ENCODE measurements at regions not wholly inside any gene's neighbourhood (a gene's known extent, or its start where the extent isn't known, plus 50 kb on each side); places are given as distances from the start of the nearest gene placed in this dataset.

DNA sequence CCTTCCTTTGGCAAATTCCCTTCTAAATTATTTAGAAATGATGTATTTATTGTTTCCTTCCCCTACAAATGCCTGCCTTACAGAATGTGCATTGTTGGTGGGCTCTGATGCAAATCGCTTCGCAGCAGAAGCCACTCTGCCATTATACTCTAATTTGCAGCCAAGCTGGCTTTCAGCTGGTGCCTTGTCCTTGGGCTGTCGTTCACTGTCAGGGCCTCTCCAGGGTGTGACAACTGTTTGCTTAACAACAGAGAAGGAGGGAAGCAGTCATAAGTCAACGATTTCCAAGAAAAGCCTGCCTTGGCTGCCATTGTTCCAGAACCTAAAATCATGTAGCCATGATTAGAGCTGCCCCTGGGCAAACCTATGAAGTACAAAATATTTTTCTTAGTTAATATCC lies 260.1 kb upstream of the RGMB start:
- H3K9ac ChIP-seq (ENCODE audit: low read depth in 1 of 2, low read length in 2 of 2) = no peak overlapping the region
- no peak for DNase-seq (ENCODE audit: low spot score)
- WGBS = 51% methylated on average over 4 of the region's 4 CpGs
- H3K36me3 ChIP-seq (ENCODE audit: control insufficient read depth in 4 of 4, insufficient read depth in 3 of 4, low read depth in 1 of 4, low read length in 3 of 4) = no peaks in the 10 kb centered on the region
- H3K9me3 ChIP-seq (ENCODE audit: control insufficient read depth in 4 of 4, low read length in 3 of 4) = no peaks in the 10 kb centered on the region
- H3K4me1 ChIP-seq (ENCODE audit: control insufficient read depth in 4 of 4, insufficient read depth in 4 of 4, low read length in 3 of 4) = no peaks in the 10 kb centered on the region
- H3K4me3 ChIP-seq (ENCODE audit: low read depth in 1 of 3, low read length in 3 of 3) = no peak overlapping the region
- no peak for TF ChIP-seq RAD21 (IDR thresholded peaks at IDR 0.05)
- H3K27me3 ChIP-seq (ENCODE audit: control insufficient read depth in 4 of 4, insufficient read depth in 4 of 4, low read length in 3 of 4) = peaks cover 0 to 2% (median 0%) of the 10 kb centered on the region in 4 donors
- H3K27ac ChIP-seq (ENCODE audit: low read depth in 1 of 2, low read length in 2 of 2) = no peak overlapping the region

DNA sequence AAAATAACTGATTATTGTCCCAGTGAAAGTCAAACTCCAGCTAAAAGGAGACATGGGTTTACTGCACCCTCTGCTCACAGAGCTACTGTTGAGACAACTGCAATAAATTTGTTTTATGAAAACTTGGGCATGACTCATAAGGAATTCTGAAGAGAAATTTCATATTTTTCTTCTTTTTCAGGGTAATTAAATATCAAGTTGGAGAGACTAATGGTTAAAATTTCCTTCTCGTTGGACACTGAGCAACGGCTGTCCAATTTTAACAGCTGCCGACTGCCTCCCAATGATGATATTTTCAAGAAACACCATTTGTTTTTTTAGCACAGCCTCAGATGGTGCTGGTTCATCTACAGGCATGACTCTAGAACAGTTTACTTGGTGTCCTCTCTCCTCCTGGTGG lies 259.2 kb upstream of the RGMB start:
- no peak overlapping the region for H3K9ac ChIP-seq (ENCODE audit: low read depth in 1 of 2, low read length in 2 of 2)
- H3K4me1 ChIP-seq (ENCODE audit: control insufficient read depth in 4 of 4, insufficient read depth in 4 of 4, low read length in 3 of 4) = no peaks in the 10 kb centered on the region
- TF ChIP-seq JUND (IDR thresholded peaks at IDR 0.05) (no peak), TAF1 (conservative IDR thresholded peaks at IDR 0.05) (no peak), GABPA (IDR thresholded peaks at IDR 0.05 in 1 of 2, conservative IDR thresholded peaks at IDR 0.05 in 1 of 2) (no peak), HNF4A (conservative IDR thresholded peaks at IDR 0.05) (no peak), SP1 (IDR thresholded peaks at IDR 0.05) (no peak), HNF4G (IDR thresholded peaks at IDR 0.05) (no peak), YY1 (IDR thresholded peaks at IDR 0.05) (no peak), EGR1 (IDR thresholded peaks at IDR 0.05; ENCODE audit: low read depth in 2 of 2) (no peak), NR2F2 (IDR thresholded peaks at IDR 0.05) (no peak), FOXA2 (IDR thresholded peaks at IDR 0.05) (no peak), RAD21 (IDR thresholded peaks at IDR 0.05) (no peak), RXRA (IDR thresholded peaks at IDR 0.05) (no peak), FOXA1 (IDR thresholded peaks at IDR 0.05) (no peak)
- TF ChIP-seq, protein P1, sequence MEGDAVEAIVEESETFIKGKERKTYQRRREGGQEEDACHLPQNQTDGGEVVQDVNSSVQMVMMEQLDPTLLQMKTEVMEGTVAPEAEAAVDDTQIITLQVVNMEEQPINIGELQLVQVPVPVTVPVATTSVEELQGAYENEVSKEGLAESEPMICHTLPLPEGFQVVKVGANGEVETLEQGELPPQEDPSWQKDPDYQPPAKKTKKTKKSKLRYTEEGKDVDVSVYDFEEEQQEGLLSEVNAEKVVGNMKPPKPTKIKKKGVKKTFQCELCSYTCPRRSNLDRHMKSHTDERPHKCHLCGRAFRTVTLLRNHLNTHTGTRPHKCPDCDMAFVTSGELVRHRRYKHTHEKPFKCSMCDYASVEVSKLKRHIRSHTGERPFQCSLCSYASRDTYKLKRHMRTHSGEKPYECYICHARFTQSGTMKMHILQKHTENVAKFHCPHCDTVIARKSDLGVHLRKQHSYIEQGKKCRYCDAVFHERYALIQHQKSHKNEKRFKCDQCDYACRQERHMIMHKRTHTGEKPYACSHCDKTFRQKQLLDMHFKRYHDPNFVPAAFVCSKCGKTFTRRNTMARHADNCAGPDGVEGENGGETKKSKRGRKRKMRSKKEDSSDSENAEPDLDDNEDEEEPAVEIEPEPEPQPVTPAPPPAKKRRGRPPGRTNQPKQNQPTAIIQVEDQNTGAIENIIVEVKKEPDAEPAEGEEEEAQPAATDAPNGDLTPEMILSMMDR (IDR thresholded peaks at IDR 0.05; ENCODE audit: low read depth, low read length, missing input control) = no peak
- TF ChIP-seq, protein P2, sequence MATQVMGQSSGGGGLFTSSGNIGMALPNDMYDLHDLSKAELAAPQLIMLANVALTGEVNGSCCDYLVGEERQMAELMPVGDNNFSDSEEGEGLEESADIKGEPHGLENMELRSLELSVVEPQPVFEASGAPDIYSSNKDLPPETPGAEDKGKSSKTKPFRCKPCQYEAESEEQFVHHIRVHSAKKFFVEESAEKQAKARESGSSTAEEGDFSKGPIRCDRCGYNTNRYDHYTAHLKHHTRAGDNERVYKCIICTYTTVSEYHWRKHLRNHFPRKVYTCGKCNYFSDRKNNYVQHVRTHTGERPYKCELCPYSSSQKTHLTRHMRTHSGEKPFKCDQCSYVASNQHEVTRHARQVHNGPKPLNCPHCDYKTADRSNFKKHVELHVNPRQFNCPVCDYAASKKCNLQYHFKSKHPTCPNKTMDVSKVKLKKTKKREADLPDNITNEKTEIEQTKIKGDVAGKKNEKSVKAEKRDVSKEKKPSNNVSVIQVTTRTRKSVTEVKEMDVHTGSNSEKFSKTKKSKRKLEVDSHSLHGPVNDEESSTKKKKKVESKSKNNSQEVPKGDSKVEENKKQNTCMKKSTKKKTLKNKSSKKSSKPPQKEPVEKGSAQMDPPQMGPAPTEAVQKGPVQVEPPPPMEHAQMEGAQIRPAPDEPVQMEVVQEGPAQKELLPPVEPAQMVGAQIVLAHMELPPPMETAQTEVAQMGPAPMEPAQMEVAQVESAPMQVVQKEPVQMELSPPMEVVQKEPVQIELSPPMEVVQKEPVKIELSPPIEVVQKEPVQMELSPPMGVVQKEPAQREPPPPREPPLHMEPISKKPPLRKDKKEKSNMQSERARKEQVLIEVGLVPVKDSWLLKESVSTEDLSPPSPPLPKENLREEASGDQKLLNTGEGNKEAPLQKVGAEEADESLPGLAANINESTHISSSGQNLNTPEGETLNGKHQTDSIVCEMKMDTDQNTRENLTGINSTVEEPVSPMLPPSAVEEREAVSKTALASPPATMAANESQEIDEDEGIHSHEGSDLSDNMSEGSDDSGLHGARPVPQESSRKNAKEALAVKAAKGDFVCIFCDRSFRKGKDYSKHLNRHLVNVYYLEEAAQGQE (IDR thresholded peaks at IDR 0.05) = no peak
- TF ChIP-seq, protein P3, sequence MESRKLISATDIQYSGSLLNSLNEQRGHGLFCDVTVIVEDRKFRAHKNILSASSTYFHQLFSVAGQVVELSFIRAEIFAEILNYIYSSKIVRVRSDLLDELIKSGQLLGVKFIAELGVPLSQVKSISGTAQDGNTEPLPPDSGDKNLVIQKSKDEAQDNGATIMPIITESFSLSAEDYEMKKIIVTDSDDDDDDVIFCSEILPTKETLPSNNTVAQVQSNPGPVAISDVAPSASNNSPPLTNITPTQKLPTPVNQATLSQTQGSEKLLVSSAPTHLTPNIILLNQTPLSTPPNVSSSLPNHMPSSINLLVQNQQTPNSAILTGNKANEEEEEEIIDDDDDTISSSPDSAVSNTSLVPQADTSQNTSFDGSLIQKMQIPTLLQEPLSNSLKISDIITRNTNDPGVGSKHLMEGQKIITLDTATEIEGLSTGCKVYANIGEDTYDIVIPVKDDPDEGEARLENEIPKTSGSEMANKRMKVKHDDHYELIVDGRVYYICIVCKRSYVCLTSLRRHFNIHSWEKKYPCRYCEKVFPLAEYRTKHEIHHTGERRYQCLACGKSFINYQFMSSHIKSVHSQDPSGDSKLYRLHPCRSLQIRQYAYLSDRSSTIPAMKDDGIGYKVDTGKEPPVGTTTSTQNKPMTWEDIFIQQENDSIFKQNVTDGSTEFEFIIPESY (IDR thresholded peaks at IDR 0.05) = no peak
- TF ChIP-seq, protein P4, sequence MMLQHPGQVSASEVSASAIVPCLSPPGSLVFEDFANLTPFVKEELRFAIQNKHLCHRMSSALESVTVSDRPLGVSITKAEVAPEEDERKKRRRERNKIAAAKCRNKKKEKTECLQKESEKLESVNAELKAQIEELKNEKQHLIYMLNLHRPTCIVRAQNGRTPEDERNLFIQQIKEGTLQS (IDR thresholded peaks at IDR 0.05) = no peak
- H3K27ac ChIP-seq (ENCODE audit: low read depth in 1 of 2, low read length in 2 of 2) = no peak overlapping the region
- no peak overlapping the region for H3K4me3 ChIP-seq (ENCODE audit: low read depth in 1 of 3, low read length in 3 of 3)
- H3K9me3 ChIP-seq (ENCODE audit: control insufficient read depth in 4 of 4, low read length in 3 of 4) = no peaks in the 10 kb centered on the region
- H3K27me3 ChIP-seq (ENCODE audit: control insufficient read depth in 4 of 4, insufficient read depth in 4 of 4, low read length in 3 of 4) = peaks cover 0 to 2% (median 0%) of the 10 kb centered on the region in 4 donors
- no peak for DNase-seq (ENCODE audit: low spot score)
- 88% methylated on average over 3 of the region's 3 CpGs for WGBS
- no peaks in the 10 kb centered on the region for H3K36me3 ChIP-seq (ENCODE audit: control insufficient read depth in 4 of 4, insufficient read depth in 3 of 4, low read depth in 1 of 4, low read length in 3 of 4)

All from liver (tissue), 8 donors.